GM10266 (cell line): ENCODE measurements at regions not wholly inside any gene's neighbourhood (a gene's known extent, or its start where the extent isn't known, plus 50 kb on each side); places are given as distances from the start of the nearest gene placed in this dataset.
"Not testable (repeated sequence)": the region's sequence is repeated elsewhere in the genome, so short reads cannot be mapped to it uniquely, and the experiment has no call there.

Experiments used
- DNase-seq: peaks from one replicate; pipeline ENCODE4 v3.0.0; 2012; ENCODE audit errors: extremely low spot score
- CTCF ChIP-seq: IDR thresholded peaks from 2 replicates; pipeline ENCODE4 v1.5.1; 2012; ENCODE audit warnings: mild to moderate bottlenecking, low read depth; ENCODE audit not compliant: control insufficient read depth, insufficient read depth; ENCODE audit errors: missing control alignments

GRCh38 chr9:26789959-26790358 is 102.6 kb downstream of the CAAP1 start:
- no peak for DNase-seq
- no peak for TF ChIP-seq CTCF

GRCh38 chr9:26786564-26786963 is 106.0 kb downstream of the CAAP1 start:
- TF ChIP-seq CTCF, result no peak
- DNase-seq, result no peak

DNA sequence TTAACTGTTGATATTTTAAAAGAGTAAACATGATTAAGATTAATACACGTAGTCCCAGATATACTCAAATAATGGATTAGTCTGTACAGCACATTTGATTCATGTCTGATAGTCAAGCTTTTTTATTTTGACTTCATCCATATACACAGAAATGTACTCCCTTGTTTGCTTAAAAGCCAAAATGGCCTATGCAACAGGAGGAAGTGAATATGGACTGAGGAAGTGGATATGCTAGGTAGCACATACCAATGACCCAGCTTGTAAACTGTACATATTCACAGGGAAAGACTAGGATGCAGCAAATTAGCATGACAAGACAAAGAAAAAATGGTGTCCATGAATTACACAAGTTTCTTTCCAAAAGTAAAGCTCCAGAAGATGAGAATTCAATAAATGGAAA is 109.7 kb downstream of the CAAP1 start:
- no peak for TF ChIP-seq CTCF
- no peak for DNase-seq

DNA sequence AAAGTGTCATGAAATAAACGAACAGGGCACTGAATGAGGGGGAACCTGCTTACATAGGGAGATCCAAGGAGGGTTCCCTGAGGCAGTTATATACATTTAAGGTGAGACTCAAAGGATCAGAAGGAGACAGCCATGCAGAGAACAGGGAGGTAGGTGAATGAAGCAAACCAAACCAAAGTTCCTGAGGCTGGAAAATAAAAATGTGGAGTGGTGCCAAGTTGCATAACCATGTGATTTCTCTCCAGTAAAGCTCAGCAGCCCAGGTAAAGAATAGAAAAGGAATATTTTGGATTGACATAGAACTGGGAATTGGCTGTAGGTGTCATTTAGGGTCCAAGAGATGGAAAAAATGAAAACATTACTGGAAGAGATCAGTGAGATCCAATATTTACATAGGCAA is 110.7 kb downstream of the CAAP1 start:
- no peak for DNase-seq
- TF ChIP-seq CTCF, result no peak

GRCh38 chr9:26780307-26780706 is 112.3 kb downstream of the CAAP1 start:
- not testable (repeated sequence) for DNase-seq

DNA sequence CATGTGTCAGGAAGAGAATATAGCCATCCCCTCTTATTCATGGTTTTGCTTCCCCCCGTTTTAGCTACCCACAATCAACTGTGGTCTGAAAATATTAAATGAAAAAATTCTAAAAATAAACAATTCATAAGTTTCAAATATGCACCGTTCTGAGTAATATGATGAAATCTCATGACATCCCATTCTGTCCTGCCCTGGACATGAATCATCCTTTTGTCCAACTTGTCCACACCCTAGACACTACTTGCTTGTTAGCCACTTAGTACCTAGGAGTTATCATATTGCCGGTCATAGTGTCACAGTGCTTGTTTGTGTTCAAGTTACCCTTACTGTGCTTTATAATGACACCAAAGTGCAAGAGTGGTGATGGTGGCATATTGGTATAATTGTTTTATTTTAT is 113.5 kb downstream of the CAAP1 start:
- no peak for TF ChIP-seq CTCF
- DNase-seq, result no peak

- no peak for TF ChIP-seq CTCF
- DNase-seq, result no peak
These were observed 117.2 kb downstream of the CAAP1 start for GRCh38 chr9:26775391-26775790.

- TF ChIP-seq CTCF, result no peak
- DNase-seq, result no peak
These were observed 119.5 kb downstream of the CAAP1 start for GRCh38 chr9:26773056-26773455.
